ENCODE measurements at regions not wholly inside any gene's neighbourhood (a gene's known extent, or its start where the extent isn't known, plus 50 kb on each side); places are given as distances from the start of the nearest gene placed in this dataset.

DNA sequence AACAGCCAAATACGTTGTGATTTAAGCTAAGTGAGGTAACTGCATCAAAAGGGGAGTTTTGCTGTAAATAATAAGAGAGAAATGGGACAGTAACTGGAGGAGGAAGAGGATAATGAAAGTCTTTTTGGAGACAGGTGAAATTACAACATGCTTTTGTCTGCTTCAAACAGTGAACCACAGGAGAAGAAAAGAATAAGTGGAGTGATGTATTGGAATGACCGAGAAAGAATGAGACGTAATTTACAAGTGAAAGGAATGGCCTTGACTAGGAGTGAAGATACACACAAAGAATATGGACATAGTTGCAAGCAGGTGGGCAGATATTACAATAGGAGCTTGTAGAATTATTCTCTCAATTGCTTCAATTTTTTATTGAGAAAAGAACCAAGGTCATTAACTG lies 550.8 kb downstream of the DIPK2A start:
- in situ Hi-C loops (cut with MboI; ENCODE audit: low pct_unique_long_range_greater_than_20kb in 2 of 9, low sequenced_read_pairs in 9 of 9, unreplicated experiment in 9 of 9) = no loop called here
- no peak overlapping the region for H3K4me3 ChIP-seq
- ATAC-seq (replicated peaks in 6 of 8) = no peak
- 13 to 65% (median 35%) methylated on average over 1 to 3 of the region's 3 CpGs for WGBS, 10 experiments
- no peak overlapping the region for H3K27ac ChIP-seq
- peaks cover 0 to 4% of the 10 kb centered on the region in 2 donors for H3K4me1 ChIP-seq (replicated peaks in 1 of 2)

DNA sequence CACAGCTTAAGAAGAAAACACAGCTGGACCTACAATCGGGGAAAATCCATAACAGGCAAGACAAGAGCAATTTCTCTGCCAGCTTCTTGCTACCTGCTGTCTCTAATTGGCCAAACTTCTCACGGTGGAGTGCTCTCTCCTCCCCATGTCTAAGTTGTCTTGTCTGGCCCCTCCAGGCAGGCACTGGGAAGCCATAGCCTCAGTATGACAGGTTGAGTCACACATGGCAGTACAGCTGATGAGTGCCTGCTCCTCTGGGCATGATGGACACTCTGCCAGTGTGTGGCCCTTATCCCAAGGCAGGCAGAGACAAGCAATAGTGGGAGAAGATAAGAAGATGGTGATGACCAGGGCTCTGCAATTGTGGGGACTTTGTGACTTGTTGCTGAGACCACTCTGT lies 551.8 kb downstream of the DIPK2A start:
- no peak overlapping the region for H3K4me3 ChIP-seq
- H3K4me1 ChIP-seq (replicated peaks in 1 of 2) = peaks cover 0 to 4% of the 10 kb centered on the region in 2 donors
- no peak for ATAC-seq (replicated peaks in 6 of 8)
- in situ Hi-C loops (cut with MboI; ENCODE audit: low pct_unique_long_range_greater_than_20kb in 2 of 9, low sequenced_read_pairs in 9 of 9, unreplicated experiment in 9 of 9) = no loop called here
- no peak overlapping the region for H3K27ac ChIP-seq
- WGBS, 10 experiments = 8 to 100% (median 95%) methylated on average over 1 to 2 of the region's 2 CpGs; no CpG with 5 or more reads in 3 of the 10 experiments

DNA sequence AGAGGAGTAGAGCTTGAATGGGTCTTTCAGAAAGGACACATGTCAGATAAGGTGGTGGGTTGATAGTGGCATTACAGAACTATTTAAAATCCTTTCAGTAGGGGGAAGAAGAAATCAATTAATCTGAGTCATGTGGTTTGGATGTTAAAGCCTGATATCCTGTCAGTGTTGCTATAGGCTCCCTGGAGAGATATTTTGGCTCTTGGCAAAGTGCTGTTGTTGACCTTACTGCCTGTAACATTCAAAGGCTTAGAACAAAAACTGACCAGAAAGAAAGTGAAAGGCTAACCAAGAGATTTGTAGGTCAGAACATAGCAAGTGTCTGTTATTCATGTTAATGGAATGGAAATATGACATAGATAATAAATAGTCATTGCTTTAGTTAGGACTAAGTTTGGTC lies 552.9 kb downstream of the DIPK2A start:
- peak in 1 of 8 experiments; percentile 91 for ATAC-seq (replicated peaks in 6 of 8)
- Histone ChIP-seq H3K4me3 (no peak overlapping the region), H3K4me1 (replicated peaks in 1 of 2) (no peaks in the 10 kb centered on the region), H3K27ac (no peak overlapping the region)
- in situ Hi-C loops (cut with MboI; ENCODE audit: low pct_unique_long_range_greater_than_20kb in 2 of 9, low sequenced_read_pairs in 9 of 9, unreplicated experiment in 9 of 9) = no loop called here

DNA sequence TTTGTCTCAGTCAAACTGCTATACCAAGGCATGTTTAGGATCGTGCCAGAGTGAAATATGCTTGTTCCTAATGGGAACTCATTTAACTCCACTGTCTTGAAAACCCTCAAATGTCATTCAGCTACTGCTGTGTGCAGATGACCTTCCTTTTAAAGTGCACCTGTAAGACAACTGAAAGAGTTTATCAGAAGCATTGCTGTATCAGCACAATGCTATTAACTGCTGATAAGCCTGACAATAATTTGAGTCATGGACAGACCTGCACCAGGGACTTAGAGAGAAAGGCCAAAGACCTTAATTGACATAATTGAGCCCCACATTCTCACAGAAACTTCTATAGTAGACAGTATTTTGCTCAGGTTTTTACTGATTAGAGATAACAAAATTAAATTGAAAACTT lies 557.9 kb downstream of the DIPK2A start:
- no peaks in the 10 kb centered on the region for H3K4me1 ChIP-seq (replicated peaks in 1 of 2)
- in situ Hi-C loops (cut with MboI; ENCODE audit: low pct_unique_long_range_greater_than_20kb in 2 of 9, low sequenced_read_pairs in 9 of 9, unreplicated experiment in 9 of 9) = no loop called here
- no peak for ATAC-seq (replicated peaks in 6 of 8)
- no peak overlapping the region for H3K4me3 ChIP-seq
- no peak overlapping the region for H3K27ac ChIP-seq
- WGBS, 10 experiments = 0 to 80% (median 44%) methylated on average over 1 of the region's 1 CpG; no CpG with 5 or more reads in 4 of the 10 experiments

DNA sequence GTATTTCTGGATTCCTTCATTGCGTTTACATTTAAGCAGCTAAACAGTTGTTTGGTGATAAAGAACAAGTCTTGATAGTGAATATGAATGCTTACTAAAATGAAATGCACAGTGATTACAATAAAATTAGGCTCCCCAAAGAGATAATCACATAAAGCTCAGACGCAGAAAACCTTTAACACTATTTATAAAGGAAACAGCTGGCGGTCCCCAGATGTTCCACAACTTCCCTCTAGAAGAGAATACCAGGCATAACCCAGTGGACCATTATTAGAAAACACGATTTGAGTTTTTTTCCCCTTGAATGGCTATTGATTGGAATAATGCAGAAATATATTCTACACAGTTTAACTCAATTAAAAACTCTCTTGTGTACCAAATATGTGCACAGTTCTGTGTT lies 573.2 kb downstream of the DIPK2A start:
- Histone ChIP-seq H3K4me3 (no peak overlapping the region), H3K4me1 (replicated peaks in 1 of 2) (no peaks in the 10 kb centered on the region), H3K27ac (no peak overlapping the region)
- no peak for ATAC-seq (replicated peaks in 6 of 8)
- WGBS, 10 experiments = 22 to 100% (median 80%) methylated on average over 2 to 4 of the region's 4 CpGs; no CpG with 5 or more reads in 1 of the 10 experiments
- in situ Hi-C loops (cut with MboI; ENCODE audit: low pct_unique_long_range_greater_than_20kb in 2 of 9, low sequenced_read_pairs in 9 of 9, unreplicated experiment in 9 of 9) = no loop called here

DNA sequence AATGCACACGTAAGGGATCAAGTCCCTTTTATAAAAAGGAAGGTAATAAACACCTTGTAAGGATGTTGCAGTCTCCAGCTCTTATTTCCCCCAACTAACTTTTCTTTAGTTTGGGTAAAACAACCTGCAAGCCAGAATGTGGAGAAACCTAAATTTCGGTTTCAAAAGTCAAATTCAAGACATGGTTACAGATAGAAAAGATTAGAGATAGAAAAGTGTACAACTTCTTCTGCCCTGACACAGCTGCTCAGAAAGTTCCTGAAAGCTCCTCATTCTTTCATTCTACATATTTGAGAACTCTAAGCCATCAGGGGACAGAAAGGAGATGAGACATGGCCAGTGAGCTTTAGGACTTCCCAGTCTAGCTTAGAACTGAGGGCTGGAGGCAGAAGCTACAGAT lies 574.9 kb downstream of the DIPK2A start:
- no peak overlapping the region for H3K4me3 ChIP-seq
- in situ Hi-C loops (cut with MboI; ENCODE audit: low pct_unique_long_range_greater_than_20kb in 2 of 9, low sequenced_read_pairs in 9 of 9, unreplicated experiment in 9 of 9) = no loop called here
- no peaks in the 10 kb centered on the region for H3K4me1 ChIP-seq (replicated peaks in 1 of 2)
- ATAC-seq (replicated peaks in 6 of 8) = no peak
- 10 to 100% (median 84%) methylated on average over 1 to 2 of the region's 2 CpGs for WGBS, 10 experiments
- H3K27ac ChIP-seq = no peak overlapping the region

DNA sequence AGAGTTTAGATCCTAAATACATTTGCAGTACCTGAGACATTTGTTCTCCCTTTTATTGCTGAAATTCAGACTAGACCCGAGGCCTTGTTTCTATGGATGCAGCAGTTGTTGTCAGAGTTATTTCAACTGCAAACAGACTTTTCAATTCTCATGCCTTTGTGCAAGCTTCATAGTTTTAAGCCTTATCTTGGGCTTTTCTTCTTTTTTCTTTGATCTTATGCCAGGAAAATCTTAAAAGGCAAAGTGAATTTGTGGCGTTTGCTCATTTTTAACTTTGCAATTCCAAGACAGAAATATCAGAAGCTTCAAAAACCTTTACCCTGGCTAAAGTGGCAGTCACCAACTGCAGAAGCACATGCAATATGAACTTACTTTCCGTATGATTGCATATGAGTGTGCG lies 576.7 kb downstream of the DIPK2A start:
- ATAC-seq (replicated peaks in 6 of 8) = peak in 1 of 8 experiments; percentile 67
- H3K27ac ChIP-seq = no peak overlapping the region

DNA sequence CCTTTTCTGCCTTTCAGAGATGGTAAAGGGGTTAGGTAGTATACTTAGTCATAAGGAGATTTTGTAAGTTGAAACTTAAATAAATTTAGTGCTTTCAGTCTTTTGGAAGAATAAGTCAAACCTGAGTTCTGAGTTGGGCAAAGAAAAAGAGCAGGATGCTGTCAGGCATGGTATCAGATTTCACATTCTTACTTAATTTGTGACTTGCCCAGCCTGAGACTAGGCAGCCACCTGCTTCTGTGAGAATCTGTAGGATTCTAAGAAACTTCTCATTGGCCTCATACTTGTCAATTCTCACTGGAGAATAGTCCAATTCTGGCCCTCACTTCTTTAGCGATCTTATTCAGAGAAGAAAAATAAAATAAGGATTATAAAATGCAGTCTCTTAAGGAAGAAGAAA lies 577.5 kb downstream of the DIPK2A start:
- ATAC-seq (replicated peaks in 6 of 8) = peak in 1 of 8 experiments; percentile 38
- Histone ChIP-seq H3K4me3 (no peak overlapping the region), H3K27ac (no peak overlapping the region), H3K4me1 (replicated peaks in 1 of 2) (peaks cover 0 to 8% of the 10 kb centered on the region in 2 donors)
- in situ Hi-C loops (cut with MboI; ENCODE audit: low pct_unique_long_range_greater_than_20kb in 2 of 9, low sequenced_read_pairs in 9 of 9, unreplicated experiment in 9 of 9) = no loop called here
- WGBS, 10 experiments = 0 to 69% (median 17%) methylated on average over 1 of the region's 1 CpG; no CpG with 5 or more reads in 1 of the 10 experiments

More for the DNA sequence above, 576.7 kb downstream of the DIPK2A start:
- H3K4me3 ChIP-seq = no peak overlapping the region
- WGBS, 10 experiments = 33 to 100% (median 54%) methylated on average over 1 to 4 of the region's 4 CpGs
- H3K4me1 ChIP-seq (replicated peaks in 1 of 2) = peaks cover 0 to 8% of the 10 kb centered on the region in 2 donors
- in situ Hi-C loops (cut with MboI; ENCODE audit: low pct_unique_long_range_greater_than_20kb in 2 of 9, low sequenced_read_pairs in 9 of 9, unreplicated experiment in 9 of 9) = no loop called here

DNA sequence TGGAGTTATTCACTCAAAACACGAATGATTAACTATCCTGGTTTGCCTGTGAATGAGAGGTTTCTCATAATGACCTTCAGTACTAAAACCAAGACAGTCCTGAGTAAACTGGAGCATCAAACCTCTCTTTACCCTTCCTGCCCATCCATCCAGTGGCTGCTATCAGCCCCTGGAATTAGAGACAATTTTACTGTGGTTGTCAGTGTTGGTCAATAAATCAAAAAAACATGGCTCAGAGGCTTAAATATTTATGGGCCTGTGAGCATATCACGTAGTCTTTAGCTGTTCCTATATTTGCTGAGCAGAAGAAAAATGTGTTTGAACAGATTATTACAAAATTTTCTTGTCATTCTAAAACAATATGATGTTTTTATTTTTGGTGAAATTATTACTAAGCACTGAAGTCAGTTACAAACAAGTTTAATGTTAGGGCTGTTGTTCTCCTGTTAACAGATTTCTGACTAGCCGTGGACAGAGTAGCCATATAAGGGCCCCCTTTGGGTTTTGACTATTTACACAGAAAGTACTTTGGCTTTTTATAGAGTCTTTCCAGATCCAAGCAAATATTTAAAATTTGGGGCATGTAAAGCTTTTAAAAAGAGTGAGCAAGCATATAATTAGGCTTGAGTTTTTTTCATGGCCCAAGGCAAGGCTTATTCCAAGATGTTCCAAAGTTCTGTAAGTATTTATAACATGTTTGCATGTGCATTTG lies 580.9 kb downstream of the DIPK2A start:
- 17 to 83% (median 54%) methylated on average over 2 to 3 of the region's 3 CpGs; no CpG with 5 or more reads in 2 of the 10 experiments for WGBS, 10 experiments
- in situ Hi-C loops (cut with MboI; ENCODE audit: low pct_unique_long_range_greater_than_20kb in 2 of 9, low sequenced_read_pairs in 9 of 9, unreplicated experiment in 9 of 9) = no loop called here
- H3K27ac ChIP-seq = no peak overlapping the region
- ATAC-seq (replicated peaks in 6 of 8) = peak in 5 of 8 experiments; percentile 12 to 79 (median 64)
- H3K4me1 ChIP-seq (replicated peaks in 1 of 2) = peaks cover 0 to 12% of the 10 kb centered on the region in 2 donors
- no peak overlapping the region for H3K4me3 ChIP-seq

DNA sequence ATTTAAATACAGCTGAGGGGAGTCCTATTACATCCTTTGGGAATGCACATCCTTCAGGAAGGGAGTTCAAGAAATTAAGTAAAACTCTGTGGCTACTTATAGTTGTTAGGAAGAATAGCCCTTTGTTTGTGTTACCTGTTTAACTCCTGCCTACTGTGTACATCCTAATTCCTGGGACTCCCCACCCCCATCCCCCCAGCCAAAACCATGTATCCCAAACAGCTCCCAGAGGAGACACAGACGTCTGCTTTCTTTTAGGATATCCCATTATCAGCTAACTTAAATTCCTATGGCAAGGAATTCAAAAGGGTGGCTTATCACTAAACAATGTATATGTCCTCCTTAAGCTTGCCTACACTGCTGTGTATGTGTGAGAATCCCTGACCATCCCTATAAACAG lies 581.7 kb downstream of the DIPK2A start:
- Histone ChIP-seq H3K4me1 (replicated peaks in 1 of 2) (peaks cover 0 to 12% of the 10 kb centered on the region in 2 donors), H3K4me3 (no peak overlapping the region), H3K27ac (no peak overlapping the region)
- peak in 1 of 8 experiments; percentile 63 for ATAC-seq (replicated peaks in 6 of 8)
- in situ Hi-C loops (cut with MboI; ENCODE audit: low pct_unique_long_range_greater_than_20kb in 2 of 9, low sequenced_read_pairs in 9 of 9, unreplicated experiment in 9 of 9) = no loop called here
- WGBS, 10 experiments = 60 to 100% (median 100%) methylated on average over 1 of the region's 1 CpG; no CpG with 5 or more reads in 7 of the 10 experiments

DNA sequence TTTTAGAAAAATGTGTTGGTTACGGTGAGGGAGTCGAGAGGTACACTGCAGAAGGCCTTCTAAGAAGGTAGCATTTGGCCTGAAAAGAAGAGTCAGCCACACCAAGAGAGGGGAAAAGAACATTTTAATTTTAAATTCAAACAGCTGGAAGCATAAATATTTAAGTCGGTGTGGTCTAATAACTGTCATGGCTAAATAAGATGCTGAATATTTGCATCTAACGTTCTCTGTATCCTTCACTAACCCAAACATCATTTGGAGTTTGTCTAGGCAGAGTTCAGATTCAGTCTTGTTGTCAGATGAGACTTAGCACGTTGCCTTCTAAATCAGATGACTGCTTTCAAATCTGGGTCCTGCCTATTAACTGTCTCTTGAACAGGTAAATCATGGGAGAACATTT lies 583.3 kb downstream of the DIPK2A start:
- H3K27ac ChIP-seq = no peak overlapping the region
- ATAC-seq (replicated peaks in 6 of 8) = peak in 3 of 8 experiments; percentile 25 to 73 (median 66)
- WGBS, 10 experiments = 20 to 100% (median 68%) methylated on average over 1 to 5 of the region's 5 CpGs; no CpG with 5 or more reads in 2 of the 10 experiments

DNA sequence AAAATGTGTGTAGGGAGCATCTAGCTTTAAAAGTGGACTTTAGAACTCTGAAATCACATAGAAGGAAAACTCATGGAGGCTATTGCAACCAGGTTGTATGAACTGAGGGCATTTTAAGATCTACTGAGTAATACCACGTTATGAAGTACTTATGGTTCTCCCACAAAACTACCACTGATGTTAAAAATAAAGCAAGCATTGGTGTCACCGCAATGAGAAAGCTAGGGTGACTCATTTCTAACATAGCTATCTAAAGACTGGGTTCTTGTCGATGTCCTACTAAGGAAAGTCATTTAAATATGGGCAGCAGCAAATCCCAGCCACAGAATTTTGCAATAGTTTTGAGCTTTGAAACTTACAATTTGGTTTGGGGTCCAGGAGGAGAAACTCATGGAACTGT lies 584.8 kb downstream of the DIPK2A start:
- Histone ChIP-seq H3K4me3 (no peak overlapping the region), H3K4me1 (replicated peaks in 1 of 2) (peaks cover 0 to 12% of the 10 kb centered on the region in 2 donors), H3K27ac (no peak overlapping the region)
- 10 to 91% (median 82%) methylated on average over 2 to 3 of the region's 3 CpGs; no CpG with 5 or more reads in 1 of the 10 experiments for whole genome bisulfite sequencing, 10 experiments
- ATAC-seq (replicated peaks in 6 of 8) = peak in 1 of 8 experiments; percentile 42
- in situ Hi-C loops (cut with MboI; ENCODE audit: low pct_unique_long_range_greater_than_20kb in 2 of 9, low sequenced_read_pairs in 9 of 9, unreplicated experiment in 9 of 9) = no loop called here

More for the DNA sequence above, 583.3 kb downstream of the DIPK2A start:
- H3K4me3 ChIP-seq = no peak overlapping the region
- in situ Hi-C loops (cut with MboI; ENCODE audit: low pct_unique_long_range_greater_than_20kb in 2 of 9, low sequenced_read_pairs in 9 of 9, unreplicated experiment in 9 of 9) = no loop called here
- peaks cover 0 to 12% of the 10 kb centered on the region in 2 donors for H3K4me1 ChIP-seq (replicated peaks in 1 of 2)

DNA sequence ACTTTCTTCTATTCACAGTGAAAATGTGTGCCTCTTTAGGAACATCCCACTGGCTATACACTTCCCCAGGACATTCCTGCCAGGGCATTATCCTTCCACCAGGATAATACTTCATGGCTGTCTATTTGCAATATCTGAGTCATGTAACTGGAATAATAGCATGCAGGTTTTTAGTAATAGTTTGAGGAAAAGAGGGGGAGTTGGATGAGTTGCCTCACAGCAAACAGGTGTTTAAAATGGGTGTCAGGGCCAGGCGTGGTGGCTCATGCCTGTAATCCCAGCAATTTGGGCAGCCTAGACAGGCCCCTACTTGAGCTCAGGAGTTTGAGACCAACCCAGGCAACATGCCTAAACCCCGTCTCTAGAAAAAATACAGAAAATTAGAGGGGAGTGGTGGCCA lies 585.9 kb downstream of the DIPK2A start:
- no peak overlapping the region for H3K27ac ChIP-seq
- H3K4me3 ChIP-seq = no peak overlapping the region
- H3K4me1 ChIP-seq (replicated peaks in 1 of 2) = peaks cover 0 to 7% of the 10 kb centered on the region in 2 donors
- WGBS, 10 experiments = 17 to 100% (median 80%) methylated on average over 1 to 2 of the region's 2 CpGs; no CpG with 5 or more reads in 5 of the 10 experiments
- in situ Hi-C loops (cut with MboI; ENCODE audit: low pct_unique_long_range_greater_than_20kb in 2 of 9, low sequenced_read_pairs in 9 of 9, unreplicated experiment in 9 of 9) = no loop called here
- ATAC-seq (replicated peaks in 6 of 8) = peak in 1 of 8 experiments; percentile 36

DNA sequence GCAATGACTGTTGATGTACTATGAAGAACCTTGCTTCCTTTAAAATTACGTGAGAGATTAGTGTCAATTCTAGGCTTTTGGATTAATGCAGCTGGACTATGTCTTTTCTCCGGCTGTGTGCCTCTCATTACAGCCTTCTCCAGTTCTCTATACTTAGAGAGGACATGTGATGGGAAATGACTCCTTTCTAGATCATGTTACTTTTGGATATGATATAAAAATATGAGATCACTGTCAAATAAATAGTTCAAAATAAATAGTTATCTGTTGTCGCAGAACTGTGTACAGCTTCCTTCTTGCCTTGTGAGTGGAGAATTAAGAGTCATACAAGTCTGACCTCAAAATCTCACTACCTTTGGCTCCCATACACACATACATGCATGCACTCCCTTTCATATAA lies 592.4 kb downstream of the DIPK2A start:
- no peak overlapping the region for H3K4me3 ChIP-seq
- WGBS, 10 experiments = 57 to 100% (median 96%) methylated on average over 1 to 3 of the region's 3 CpGs; no CpG with 5 or more reads in 3 of the 10 experiments
- H3K27ac ChIP-seq = no peak overlapping the region
- in situ Hi-C loops (cut with MboI; ENCODE audit: low pct_unique_long_range_greater_than_20kb in 2 of 9, low sequenced_read_pairs in 9 of 9, unreplicated experiment in 9 of 9) = no loop called here
- no peak for ATAC-seq (replicated peaks in 6 of 8)
- no peaks in the 10 kb centered on the region for H3K4me1 ChIP-seq (replicated peaks in 1 of 2)

Measured in motor neuron (in vitro differentiated cells).